Endothelial cell of umbilical vein (primary cell): ENCODE measurements at regions not wholly inside any gene's neighbourhood (a gene's known extent, or its start where the extent isn't known, plus 50 kb on each side); places are given as distances from the start of the nearest gene placed in this dataset.

Experiments used
- CTCF ChIP-seq, 2 donors: IDR thresholded peaks; 1 replicate in 1 of 2; 2 replicates in 1 of 2; pipeline ENCODE4 v1.5.1; 2011; ENCODE audit warnings: low read length in 2 of 2, mild to moderate bottlenecking in 2 of 2, moderate library complexity in 2 of 2, control low read depth in 1 of 2, inconsistent platforms in 1 of 2, low read depth in 1 of 2; ENCODE audit not compliant: insufficient read depth in 1 of 2; ENCODE audit errors: extremely low read depth in 1 of 2
- EZH2 ChIP-seq: IDR thresholded peaks from 2 replicates; pipeline ENCODE4 v1.6.1; 2012; ENCODE audit warnings: borderline replicate concordance, low read depth, mild to moderate bottlenecking, moderate library complexity, low read length, inconsistent platforms; ENCODE audit not compliant: severe bottlenecking
- FOS ChIP-seq: IDR thresholded peaks from 2 replicates; pipeline ENCODE4 v1.6.1; 2011; ENCODE audit warnings: mild to moderate bottlenecking, low read length, moderate library complexity, borderline replicate concordance; ENCODE audit not compliant: insufficient read depth
- GATA2 ChIP-seq: IDR thresholded peaks from 2 replicates; pipeline ENCODE4 v1.7.0; 2011; ENCODE audit warnings: low read depth, mild to moderate bottlenecking, moderate library complexity, mixed read lengths, low read length; ENCODE audit not compliant: insufficient read length, insufficient read depth
- JUN ChIP-seq: IDR thresholded peaks from 2 replicates; pipeline ENCODE4 v1.6.1; 2011; ENCODE audit warnings: borderline replicate concordance, low read depth; ENCODE audit not compliant: insufficient read length, insufficient read depth
- MAX ChIP-seq: IDR thresholded peaks from 2 replicates; pipeline ENCODE4 v1.6.1; 2011; ENCODE audit not compliant: insufficient read depth, insufficient read length
- MYC ChIP-seq: IDR thresholded peaks from one replicate; pipeline ENCODE4 v1.6.1; 2011; ENCODE audit warnings: mild to moderate bottlenecking, low read depth, low read length
- POLR2A ChIP-seq: IDR thresholded peaks from 2 replicates; pipeline ENCODE4 v1.6.1; 2012; ENCODE audit warnings: low read depth, mild to moderate bottlenecking, control low read depth, low read length
- POLR2AphosphoS5 ChIP-seq: IDR thresholded peaks from 2 replicates; pipeline ENCODE4 v1.6.1; 2012; ENCODE audit warnings: low read depth, mild to moderate bottlenecking, control low read depth, low read length, moderate library complexity; ENCODE audit not compliant: insufficient read depth

GRCh38 chr1:187074445-187075048 lies 245.8 kb downstream of the PLA2G4A start:
- TF ChIP-seq CTCF (IDR thresholded peaks at IDR 0.05; ENCODE audit: extremely low read depth in 1 of 2, insufficient read depth in 1 of 2, low read depth in 1 of 2, low read length in 2 of 2) (no peak), POLR2AphosphoS5 (no peak), MYC (no peak), POLR2A (no peak), EZH2 (no peak), MAX (no peak), GATA2 (no peak), JUN (no peak), FOS (no peak)
